Natural killer cell (primary cell): ENCODE measurements at regions not wholly inside any gene's neighbourhood (a gene's known extent, or its start where the extent isn't known, plus 50 kb on each side); places are given as distances from the start of the nearest gene placed in this dataset.

Experiments
- ATAC-seq, 3 donors: fragments of 150-1000 bp in 2 of 3; fragments of 200-7000 bp in 1 of 3; cut with Tn5 transposase; 1 replicate in 1 of 3; 2 replicates in 2 of 3; pipeline ENCODE4 v1.10.0; 2021; ENCODE audit warnings: mild to moderate bottlenecking in 2 of 3, moderate library complexity in 2 of 3
- DNase-seq, 2 donors: peaks; one replicate each; pipeline versions ENCODE4 v3.0.0 to v3.0.0-alpha.2; 2013 to 2021; ENCODE audit warnings: mixed read lengths in 1 of 2
- H3K27ac ChIP-seq: one replicate; pipeline ENCODE4 v1.5.1; 2013; ENCODE audit warnings: mild to moderate bottlenecking, low read length
- H3K27me3 ChIP-seq: one replicate; pipeline ENCODE4 v1.6.1; 2013; ENCODE audit warnings: low read length; ENCODE audit not compliant: control insufficient read depth, insufficient read depth
- H3K36me3 ChIP-seq: one replicate; pipeline ENCODE4 v1.6.1; 2013; ENCODE audit warnings: low read length; ENCODE audit not compliant: control insufficient read depth, insufficient read depth
- H3K4me1 ChIP-seq: one replicate; pipeline ENCODE4 v1.6.1; 2013; ENCODE audit warnings: low read length; ENCODE audit not compliant: control insufficient read depth, insufficient read depth
- H3K4me3 ChIP-seq: one replicate; pipeline ENCODE4 v1.5.1; 2013; ENCODE audit warnings: low read length
- H3K9me3 ChIP-seq: one replicate; pipeline ENCODE4 v1.6.1; 2013; ENCODE audit warnings: low read length; ENCODE audit not compliant: control insufficient read depth, insufficient read depth
- H3K27ac Mint-ChIP-seq, 2 donors: one replicate each; pipeline ENCODE4 v1.8.0; 2022; ENCODE audit warnings: mild to moderate bottlenecking in 2 of 2, mixed read lengths in 2 of 2, moderate library complexity in 1 of 2
- H3K27me3 Mint-ChIP-seq, 2 donors: one replicate each; pipeline ENCODE4 v1.8.0; 2022; ENCODE audit warnings: low read depth in 2 of 2, mixed read lengths in 2 of 2
- H3K36me3 Mint-ChIP-seq: one replicate; pipeline ENCODE4 v1.8.0; 2022; ENCODE audit warnings: mixed read lengths
- H3K4me1 Mint-ChIP-seq, 2 donors: one replicate each; pipeline ENCODE4 v1.8.0; 2022; ENCODE audit warnings: mixed read lengths in 2 of 2
- H3K4me3 Mint-ChIP-seq: one replicate; pipeline ENCODE4 v1.8.0; 2022; ENCODE audit warnings: mild to moderate bottlenecking, moderate library complexity, mixed read lengths
- H3K9me3 Mint-ChIP-seq, 2 donors: one replicate each; pipeline ENCODE4 v1.8.0; 2022; ENCODE audit warnings: mixed read lengths in 2 of 2
- WGBS: methylation state at CpG from one replicate; pipeline ENCODE4 v1.1.7; 2013; ENCODE audit warnings: missing lambda C conversion rate; ENCODE audit not compliant: insufficient coverage; 5-methylcytosine and 5-hydroxymethylcytosine counted together
- intact Hi-C: fragments of 100-400 bp; cut with micrococcal nuclease; formaldehyde crosslinking; loops from one replicate; pipeline ENCODE4 v1.14.2; 2022
- TF ChIP-seq, protein P1 (sequence below): fragments of 200-600 bp; IDR thresholded peaks from one replicate; pipeline ENCODE4 v1.8.0; 2022; ENCODE audit warnings: antibody characterized with exemption

DNA sequence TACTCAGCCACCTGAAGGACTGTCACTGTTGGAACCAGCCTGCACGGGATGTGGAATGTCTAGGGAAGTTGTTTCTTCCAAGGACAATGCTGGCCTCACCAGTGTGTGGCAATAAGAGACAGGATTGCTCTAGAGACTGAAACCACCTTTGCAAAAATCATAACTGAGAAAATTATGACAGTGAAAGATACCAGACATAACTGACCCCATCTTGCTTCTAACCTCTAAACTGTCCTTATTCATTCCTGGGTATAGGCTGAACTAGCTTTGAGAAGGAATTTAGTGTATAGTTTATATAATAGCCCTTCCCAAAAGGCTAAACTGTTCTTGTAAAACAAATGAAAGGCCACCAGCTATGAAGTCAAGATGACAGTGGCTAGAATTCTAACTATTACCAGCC lies 83.6 kb downstream of the IER5 start:
- H3K27ac Mint-ChIP-seq, result no peak overlapping the region
- no peaks in the 10 kb centered on the region for H3K36me3 Mint-ChIP-seq
- no peak overlapping the region for H3K4me3 ChIP-seq
- H3K27me3 ChIP-seq, result no peaks in the 10 kb centered on the region
- H3K9me3 ChIP-seq, result peaks cover 5% of the 10 kb centered on the region
- no peaks in the 10 kb centered on the region for H3K4me1 ChIP-seq
- intact Hi-C loops, result no loop called here
- H3K4me1 Mint-ChIP-seq, result peaks cover 0 to 19% of the 10 kb centered on the region in 2 donors
- 91% methylated on average over 1 of the region's 1 CpG for WGBS
- no peak overlapping the region for H3K4me3 Mint-ChIP-seq
- H3K9me3 Mint-ChIP-seq, result no peaks in the 10 kb centered on the region
- ATAC-seq (no peak), DNase-seq (no peak)
- no peaks in the 10 kb centered on the region for H3K27me3 Mint-ChIP-seq
- H3K27ac ChIP-seq, result no peak overlapping the region
- H3K36me3 ChIP-seq, result no peaks in the 10 kb centered on the region
- TF ChIP-seq, protein P1, sequence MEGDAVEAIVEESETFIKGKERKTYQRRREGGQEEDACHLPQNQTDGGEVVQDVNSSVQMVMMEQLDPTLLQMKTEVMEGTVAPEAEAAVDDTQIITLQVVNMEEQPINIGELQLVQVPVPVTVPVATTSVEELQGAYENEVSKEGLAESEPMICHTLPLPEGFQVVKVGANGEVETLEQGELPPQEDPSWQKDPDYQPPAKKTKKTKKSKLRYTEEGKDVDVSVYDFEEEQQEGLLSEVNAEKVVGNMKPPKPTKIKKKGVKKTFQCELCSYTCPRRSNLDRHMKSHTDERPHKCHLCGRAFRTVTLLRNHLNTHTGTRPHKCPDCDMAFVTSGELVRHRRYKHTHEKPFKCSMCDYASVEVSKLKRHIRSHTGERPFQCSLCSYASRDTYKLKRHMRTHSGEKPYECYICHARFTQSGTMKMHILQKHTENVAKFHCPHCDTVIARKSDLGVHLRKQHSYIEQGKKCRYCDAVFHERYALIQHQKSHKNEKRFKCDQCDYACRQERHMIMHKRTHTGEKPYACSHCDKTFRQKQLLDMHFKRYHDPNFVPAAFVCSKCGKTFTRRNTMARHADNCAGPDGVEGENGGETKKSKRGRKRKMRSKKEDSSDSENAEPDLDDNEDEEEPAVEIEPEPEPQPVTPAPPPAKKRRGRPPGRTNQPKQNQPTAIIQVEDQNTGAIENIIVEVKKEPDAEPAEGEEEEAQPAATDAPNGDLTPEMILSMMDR, result no peak

DNA sequence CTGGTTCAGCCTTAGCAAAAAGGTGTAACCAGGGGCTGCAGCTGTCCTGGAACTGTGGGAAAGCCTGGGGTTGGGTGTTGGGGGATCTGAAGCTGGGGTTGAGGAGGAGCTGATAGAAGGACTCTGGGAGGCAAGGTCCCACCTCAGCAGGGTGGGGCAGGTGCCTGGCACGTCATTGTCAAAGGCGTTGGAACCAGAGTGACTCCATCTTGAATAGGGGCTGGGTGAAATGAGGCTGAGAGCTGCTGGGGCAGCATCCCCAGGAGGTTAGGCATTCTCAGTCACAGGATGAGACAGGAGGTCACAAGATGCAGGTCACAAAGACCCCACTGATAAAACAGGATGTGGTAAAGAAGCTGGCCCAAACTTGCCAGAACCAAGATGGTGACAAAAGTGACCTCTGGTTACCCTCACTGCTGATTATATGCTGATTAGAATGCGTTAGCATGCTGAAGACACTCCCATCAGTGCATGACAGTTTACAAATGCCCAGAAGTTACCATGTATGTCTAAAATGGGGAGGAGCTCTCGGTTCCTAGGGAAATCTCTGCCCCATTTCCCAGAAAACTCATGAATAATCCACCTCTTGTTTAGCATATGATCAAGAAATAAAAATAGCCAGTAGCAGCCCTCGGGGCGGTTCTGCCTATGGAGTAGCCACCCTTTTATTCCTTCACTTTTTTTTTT lies 85.4 kb downstream of the IER5 start:
- DNase-seq, result no peak
- Mint-ChIP-seq H3K27ac (peak overlapping the region in 1 of 2 donors; percentile 33), H3K27me3 (peaks cover 0 to 3% of the 10 kb centered on the region in 2 donors), H3K36me3 (no peaks in the 10 kb centered on the region), H3K4me1 (peaks cover 0 to 19% of the 10 kb centered on the region in 2 donors), H3K4me3 (no peak overlapping the region), H3K9me3 (no peaks in the 10 kb centered on the region)
- WGBS, result 66% methylated on average over 6 of the region's 6 CpGs
- TF ChIP-seq, protein P1, result no peak
- intact Hi-C loops, result no loop called here
- ATAC-seq, result peak; percentile 46 to 87 (median 72)
- no peak overlapping the region for H3K4me3 ChIP-seq
- no peak overlapping the region for H3K27ac ChIP-seq
- no peaks in the 10 kb centered on the region for H3K27me3 ChIP-seq
- H3K36me3 ChIP-seq, result no peaks in the 10 kb centered on the region
- no peaks in the 10 kb centered on the region for H3K4me1 ChIP-seq
- peaks cover 5% of the 10 kb centered on the region for H3K9me3 ChIP-seq

DNA sequence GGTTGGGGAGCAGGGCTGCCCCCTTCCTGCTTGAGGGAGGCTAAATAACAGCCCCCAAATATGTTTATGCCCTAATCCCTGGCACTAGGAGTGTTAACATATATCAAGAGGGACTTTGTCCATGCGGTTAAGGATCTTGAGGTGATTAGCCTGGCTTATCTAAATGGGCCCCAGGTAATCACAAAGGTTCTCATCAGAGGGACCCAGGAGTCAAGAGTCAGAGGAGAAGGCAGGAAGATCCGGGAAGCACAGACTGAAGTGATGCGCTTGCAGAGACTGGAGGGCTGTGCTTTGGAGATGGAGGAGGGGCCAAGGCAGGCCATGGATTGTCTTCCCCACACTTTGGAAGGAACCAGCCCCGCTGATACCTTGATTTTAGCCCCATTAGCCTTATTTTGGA lies 86.4 kb downstream of the IER5 start:
- H3K4me3 Mint-ChIP-seq, result no peak overlapping the region
- no peaks in the 10 kb centered on the region for H3K36me3 Mint-ChIP-seq
- H3K27me3 Mint-ChIP-seq, result peaks cover 3 to 4% of the 10 kb centered on the region in 2 donors
- DNase-seq, result no peak
- no peak overlapping the region for H3K27ac Mint-ChIP-seq
- Histone ChIP-seq H3K27me3 (no peaks in the 10 kb centered on the region), H3K27ac (no peak overlapping the region), H3K4me1 (no peaks in the 10 kb centered on the region), H3K36me3 (no peaks in the 10 kb centered on the region), H3K4me3 (no peak overlapping the region), H3K9me3 (peaks cover 5% of the 10 kb centered on the region)
- H3K9me3 Mint-ChIP-seq, result no peaks in the 10 kb centered on the region
- peaks cover 0 to 19% of the 10 kb centered on the region in 2 donors for H3K4me1 Mint-ChIP-seq
- TF ChIP-seq, protein P1, result no peak
- ATAC-seq, result no peak
- 93% methylated on average over 3 of the region's 4 CpGs for WGBS
- intact Hi-C loops, result no loop called here

DNA sequence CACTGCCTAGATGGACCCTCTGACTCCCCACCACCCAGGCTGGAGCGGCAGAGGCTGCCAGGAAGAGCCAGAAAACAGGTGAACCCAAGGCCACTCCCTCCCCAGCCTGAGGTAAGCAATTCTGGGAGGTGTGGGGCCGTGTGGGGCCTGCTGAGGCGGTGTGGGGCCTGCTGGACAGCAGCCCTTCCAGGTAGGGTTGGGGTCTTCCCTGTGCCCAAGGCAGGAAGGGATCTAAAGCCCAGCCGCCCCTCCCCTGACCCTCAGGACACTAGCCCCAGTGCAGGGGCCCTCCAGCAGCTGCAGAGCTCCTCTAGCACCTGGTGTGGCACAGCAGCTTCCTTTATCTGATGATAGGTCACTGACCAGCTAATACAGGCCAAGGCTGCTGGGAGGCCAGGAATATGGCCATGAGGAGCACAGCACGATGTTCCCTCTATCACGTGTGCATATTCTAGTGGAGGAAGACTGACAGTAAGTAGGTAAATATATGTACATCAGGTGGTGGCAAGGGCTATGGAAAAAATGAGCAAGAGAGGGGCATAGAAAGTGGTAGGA lies 86.9 kb downstream of the IER5 start:
- Histone ChIP-seq H3K9me3 (peaks cover 5% of the 10 kb centered on the region), H3K4me3 (no peak overlapping the region), H3K4me1 (no peaks in the 10 kb centered on the region), H3K27ac (no peak overlapping the region), H3K36me3 (no peaks in the 10 kb centered on the region), H3K27me3 (no peaks in the 10 kb centered on the region)
- ATAC-seq (no peak), DNase-seq (no peak)
- H3K36me3 Mint-ChIP-seq, result no peaks in the 10 kb centered on the region
- no peaks in the 10 kb centered on the region for H3K9me3 Mint-ChIP-seq
- H3K4me3 Mint-ChIP-seq, result no peak overlapping the region
- no peak overlapping the region for H3K27ac Mint-ChIP-seq
- intact Hi-C loops, result no loop called here
- H3K4me1 Mint-ChIP-seq, result peaks cover 0 to 19% of the 10 kb centered on the region in 2 donors
- H3K27me3 Mint-ChIP-seq, result peaks cover 3 to 9% of the 10 kb centered on the region in 2 donors
- 82% methylated on average over 6 of the region's 6 CpGs for WGBS
- TF ChIP-seq, protein P1, result no peak
